ENCODE measurements at regions not wholly inside any gene's neighbourhood (a gene's known extent, or its start where the extent isn't known, plus 50 kb on each side); places are given as distances from the start of the nearest gene placed in this dataset.

GRCh38 chr4:43274376-43274775 lies 381.9 kb downstream of the GRXCR1 start:
- no peak for DNase-seq (ENCODE audit: low read depth in 1 of 2, low spot score in 2 of 2)
- Histone ChIP-seq H3K9me3 (replicated peaks) (no peaks in the 10 kb centered on the region), H3K27me3 (replicated peaks) (no peaks in the 10 kb centered on the region), H3K36me3 (no peaks in the 10 kb centered on the region), H3K4me1 (replicated peaks) (no peaks in the 10 kb centered on the region), H3K27ac (no peak overlapping the region), H3K4me3 (no peak overlapping the region)

- Histone ChIP-seq H3K36me3 (no peaks in the 10 kb centered on the region), H3K27ac (no peak overlapping the region), H3K9me3 (replicated peaks) (no peaks in the 10 kb centered on the region), H3K4me3 (no peak overlapping the region), H3K27me3 (replicated peaks) (no peaks in the 10 kb centered on the region), H3K4me1 (replicated peaks) (no peaks in the 10 kb centered on the region)
- DNase-seq (ENCODE audit: low read depth in 1 of 2, low spot score in 2 of 2): no peak
Measured at GRCh38 chr4:43275779-43276178, 383.3 kb downstream of the GRXCR1 start.

- no peaks in the 10 kb centered on the region for H3K4me1 ChIP-seq (replicated peaks)
- no peak for DNase-seq (ENCODE audit: low read depth in 1 of 2, low spot score in 2 of 2)
- no peak overlapping the region for H3K27ac ChIP-seq
- no peaks in the 10 kb centered on the region for H3K36me3 ChIP-seq
- no peaks in the 10 kb centered on the region for H3K9me3 ChIP-seq (replicated peaks)
- no peaks in the 10 kb centered on the region for H3K27me3 ChIP-seq (replicated peaks)
- H3K4me3 ChIP-seq: no peak overlapping the region
Measured at GRCh38 chr4:43276321-43276720, 383.8 kb downstream of the GRXCR1 start.

DNA sequence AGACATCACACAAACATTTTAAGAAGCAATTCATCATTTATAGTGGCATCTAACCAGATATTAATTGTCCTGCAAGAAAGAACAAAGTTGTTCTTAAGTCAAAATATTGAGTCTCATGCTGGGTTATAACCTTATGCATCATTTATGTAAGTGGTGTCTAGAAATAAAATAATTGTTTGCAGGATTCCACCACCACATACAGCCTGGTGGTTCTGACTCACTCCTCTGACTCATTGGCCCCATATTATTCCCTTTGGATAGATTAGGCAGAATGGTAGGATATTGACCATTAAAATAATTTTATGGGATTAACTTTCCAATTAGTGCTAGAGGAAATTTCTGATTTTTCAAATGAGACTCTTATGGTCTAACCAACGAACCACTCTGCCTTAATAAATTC lies 384.5 kb downstream of the GRXCR1 start:
- no peak for DNase-seq (ENCODE audit: low read depth in 1 of 2, low spot score in 2 of 2)
- Histone ChIP-seq H3K27ac (no peak overlapping the region), H3K27me3 (replicated peaks) (no peaks in the 10 kb centered on the region)

DNA sequence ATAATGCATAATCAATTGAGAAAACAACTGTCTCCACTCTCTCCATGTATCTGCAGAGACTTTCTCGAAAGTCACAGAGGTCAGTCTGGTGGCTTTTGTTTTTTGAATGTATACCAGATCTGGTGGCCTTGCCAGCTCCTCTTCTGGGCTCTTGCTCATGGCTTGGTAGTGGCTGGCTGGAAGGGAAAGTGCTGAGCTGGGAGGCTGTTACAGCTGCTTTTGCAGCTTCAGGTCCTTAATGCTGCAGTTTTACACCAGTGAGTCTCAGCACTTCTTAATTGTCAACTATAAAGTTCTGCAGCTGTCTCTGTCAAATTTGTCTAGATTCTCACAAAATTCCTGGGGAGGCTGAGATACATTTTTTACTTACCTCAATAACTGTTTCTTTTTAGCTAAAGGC lies 390.0 kb downstream of the GRXCR1 start:
- H3K36me3 ChIP-seq: no peaks in the 10 kb centered on the region
- no peak overlapping the region for H3K4me3 ChIP-seq
- no peaks in the 10 kb centered on the region for H3K9me3 ChIP-seq (replicated peaks)
- no peaks in the 10 kb centered on the region for H3K4me1 ChIP-seq (replicated peaks)
- DNase-seq (ENCODE audit: low read depth in 1 of 2, low spot score in 2 of 2): no peak
- H3K27ac ChIP-seq: no peak overlapping the region
- no peaks in the 10 kb centered on the region for H3K27me3 ChIP-seq (replicated peaks)

More for the DNA sequence above, 384.5 kb downstream of the GRXCR1 start:
- H3K9me3 ChIP-seq (replicated peaks): no peaks in the 10 kb centered on the region
- no peak overlapping the region for H3K4me3 ChIP-seq
- H3K4me1 ChIP-seq (replicated peaks): no peaks in the 10 kb centered on the region
- H3K36me3 ChIP-seq: no peaks in the 10 kb centered on the region

DNA sequence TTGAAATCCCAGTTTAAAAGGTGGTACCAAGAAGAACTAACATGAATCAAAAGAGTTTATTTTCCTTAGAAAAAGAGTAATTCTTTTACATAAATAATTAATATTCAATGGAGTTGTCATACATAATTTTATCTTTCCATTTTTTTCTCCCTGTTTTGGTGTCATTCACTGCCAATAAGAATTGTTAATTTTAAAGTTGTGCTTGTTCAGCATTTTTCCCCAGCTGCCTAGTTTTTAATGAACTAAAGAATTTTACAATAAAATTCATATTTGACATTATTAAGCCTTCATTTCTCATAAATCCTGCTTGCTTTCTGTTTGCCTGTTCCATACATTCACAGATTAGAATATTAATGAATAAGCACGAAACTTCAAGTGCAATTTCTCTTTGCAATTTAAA lies 393.6 kb downstream of the GRXCR1 start:
- H3K4me3 ChIP-seq: no peak overlapping the region
- H3K27me3 ChIP-seq (replicated peaks): no peaks in the 10 kb centered on the region
- DNase-seq (ENCODE audit: low read depth in 1 of 2, low spot score in 2 of 2): no peak
- no peak overlapping the region for H3K27ac ChIP-seq
- no peaks in the 10 kb centered on the region for H3K36me3 ChIP-seq
- no peaks in the 10 kb centered on the region for H3K4me1 ChIP-seq (replicated peaks)
- H3K9me3 ChIP-seq (replicated peaks): no peaks in the 10 kb centered on the region

- Histone ChIP-seq H3K27ac (no peak overlapping the region), H3K27me3 (replicated peaks) (no peaks in the 10 kb centered on the region), H3K4me3 (no peak overlapping the region), H3K36me3 (no peaks in the 10 kb centered on the region), H3K9me3 (replicated peaks) (no peaks in the 10 kb centered on the region), H3K4me1 (replicated peaks) (no peaks in the 10 kb centered on the region)
- DNase-seq (ENCODE audit: low read depth in 1 of 2, low spot score in 2 of 2): no peak
Measured at GRCh38 chr4:43296946-43297528, 404.5 kb downstream of the GRXCR1 start.

DNA sequence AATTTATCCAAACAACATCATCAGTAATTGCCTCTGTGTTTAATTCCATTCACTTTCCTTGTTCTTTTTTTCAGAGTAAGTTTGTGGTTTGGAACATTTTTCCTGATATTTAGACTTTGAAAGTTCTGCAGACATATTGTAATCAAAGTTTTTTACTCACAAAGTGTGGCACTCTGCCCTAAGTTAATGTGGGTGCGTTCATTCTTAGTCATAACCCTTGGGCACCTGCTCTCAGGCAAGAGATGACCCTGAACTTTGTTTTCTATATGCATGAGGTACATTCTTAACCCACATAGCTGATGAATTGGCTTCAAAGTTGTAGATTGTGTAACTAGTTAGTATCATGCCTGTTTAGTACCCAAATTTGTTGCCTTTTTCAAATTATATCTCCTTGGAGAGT lies 424.3 kb downstream of the GRXCR1 start:
- no peak for DNase-seq (ENCODE audit: low read depth in 1 of 2, low spot score in 2 of 2)
- Histone ChIP-seq H3K36me3 (no peaks in the 10 kb centered on the region), H3K4me3 (no peak overlapping the region), H3K9me3 (replicated peaks) (no peaks in the 10 kb centered on the region), H3K27ac (no peak overlapping the region), H3K4me1 (replicated peaks) (no peaks in the 10 kb centered on the region), H3K27me3 (replicated peaks) (no peaks in the 10 kb centered on the region)

GRCh38 chr4:43325220-43325967 lies 432.9 kb downstream of the GRXCR1 start:
- Histone ChIP-seq H3K4me1 (replicated peaks) (no peaks in the 10 kb centered on the region), H3K4me3 (no peak overlapping the region), H3K36me3 (no peaks in the 10 kb centered on the region), H3K9me3 (replicated peaks) (no peaks in the 10 kb centered on the region), H3K27me3 (replicated peaks) (no peaks in the 10 kb centered on the region), H3K27ac (no peak overlapping the region)
- no peak for DNase-seq (ENCODE audit: low read depth in 1 of 2, low spot score in 2 of 2)

- Histone ChIP-seq H3K4me3 (no peak overlapping the region), H3K27ac (no peak overlapping the region), H3K4me1 (replicated peaks) (no peaks in the 10 kb centered on the region), H3K36me3 (no peaks in the 10 kb centered on the region), H3K27me3 (replicated peaks) (no peaks in the 10 kb centered on the region), H3K9me3 (replicated peaks) (no peaks in the 10 kb centered on the region)
- no peak for DNase-seq (ENCODE audit: low read depth in 1 of 2, low spot score in 2 of 2)
Measured at GRCh38 chr4:43330288-43330687, 437.8 kb downstream of the GRXCR1 start.

DNA sequence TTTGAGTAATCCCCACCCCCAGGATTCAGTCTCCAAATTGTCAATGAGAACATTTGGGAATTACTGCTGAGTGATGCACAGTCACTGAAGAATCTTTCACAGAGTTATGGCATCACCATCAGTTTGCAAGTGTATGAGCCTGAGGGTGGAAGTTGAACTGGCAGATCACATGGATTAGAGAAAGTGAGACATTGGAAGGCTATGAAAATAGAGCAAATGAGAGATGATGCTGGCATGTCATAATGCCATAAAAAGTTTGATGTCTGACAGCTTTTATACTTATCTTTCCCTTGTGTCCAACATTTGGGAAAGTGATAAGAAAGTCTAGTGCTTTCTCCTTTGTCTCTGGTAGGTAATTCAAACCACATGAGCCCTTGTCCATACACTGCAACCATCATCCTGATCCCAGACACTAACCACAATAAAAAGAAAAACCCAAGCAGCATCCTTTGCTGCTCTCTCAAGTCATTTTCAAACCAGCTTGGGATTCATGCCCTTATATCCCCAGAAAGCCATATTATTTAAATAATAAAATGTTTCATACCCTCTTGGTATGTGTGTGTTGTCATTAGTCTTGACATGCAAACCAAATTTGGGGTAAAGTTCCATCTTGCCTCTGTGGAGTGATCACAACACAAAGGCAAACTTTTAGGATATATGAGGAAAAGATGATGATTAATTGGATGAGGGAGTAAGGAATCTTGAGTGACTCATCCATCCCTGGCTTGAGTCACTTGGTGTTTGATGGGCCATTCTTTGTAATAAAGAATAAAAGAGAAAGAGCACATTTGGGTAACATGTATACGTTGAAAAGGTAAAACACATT lies 438.9 kb downstream of the GRXCR1 start:
- Histone ChIP-seq H3K4me3 (no peak overlapping the region), H3K4me1 (replicated peaks) (no peaks in the 10 kb centered on the region), H3K9me3 (replicated peaks) (no peaks in the 10 kb centered on the region), H3K36me3 (no peaks in the 10 kb centered on the region), H3K27me3 (replicated peaks) (no peaks in the 10 kb centered on the region), H3K27ac (no peak overlapping the region)
- DNase-seq (ENCODE audit: low read depth in 1 of 2, low spot score in 2 of 2): no peak

DNA sequence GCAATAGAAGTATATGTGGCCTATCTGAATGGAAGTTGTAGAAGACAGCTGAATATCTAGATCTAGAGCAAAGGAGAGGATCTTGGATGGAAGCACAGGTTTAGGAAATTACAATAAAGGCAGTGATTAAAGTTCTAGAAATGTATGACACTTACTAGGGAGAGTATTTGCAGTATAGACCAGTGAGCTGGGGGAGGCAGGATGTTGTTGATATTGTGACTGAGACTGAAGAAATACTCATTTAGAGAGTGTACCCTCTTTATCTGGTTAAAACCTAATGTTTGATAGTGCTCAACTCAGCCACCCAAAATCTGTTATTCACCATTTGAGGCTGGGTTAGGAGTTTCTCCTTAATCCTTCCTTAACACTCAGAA lies 439.5 kb downstream of the GRXCR1 start:
- no peak for DNase-seq (ENCODE audit: low read depth in 1 of 2, low spot score in 2 of 2)
- no peaks in the 10 kb centered on the region for H3K9me3 ChIP-seq (replicated peaks)
- H3K36me3 ChIP-seq: no peaks in the 10 kb centered on the region
- no peak overlapping the region for H3K4me3 ChIP-seq
- no peaks in the 10 kb centered on the region for H3K27me3 ChIP-seq (replicated peaks)
- H3K4me1 ChIP-seq (replicated peaks): no peaks in the 10 kb centered on the region
- no peak overlapping the region for H3K27ac ChIP-seq

DNA sequence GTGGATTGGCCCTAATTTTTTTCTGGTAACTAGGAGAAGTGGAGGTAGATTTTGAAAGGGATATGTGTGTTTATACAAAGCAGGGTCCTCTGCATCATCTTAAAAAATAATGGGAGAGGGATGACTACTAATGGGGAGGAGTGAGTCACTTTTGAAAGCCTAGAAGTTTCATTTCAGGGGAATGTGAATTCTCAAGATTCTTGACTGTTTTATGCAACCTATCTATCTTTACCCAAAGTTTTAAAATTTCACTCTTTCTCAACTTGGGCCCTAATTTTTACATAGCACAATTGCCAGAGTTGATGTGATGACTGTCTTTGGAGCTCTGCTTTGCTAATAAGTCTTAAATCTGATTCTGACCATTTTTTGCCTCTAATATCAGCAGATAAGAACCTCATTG lies 445.2 kb downstream of the GRXCR1 start:
- DNase-seq (ENCODE audit: low read depth in 1 of 2, low spot score in 2 of 2): no peak
- Histone ChIP-seq H3K9me3 (replicated peaks) (no peaks in the 10 kb centered on the region), H3K36me3 (no peaks in the 10 kb centered on the region), H3K27ac (no peak overlapping the region), H3K4me3 (no peak overlapping the region), H3K27me3 (replicated peaks) (no peaks in the 10 kb centered on the region), H3K4me1 (replicated peaks) (no peaks in the 10 kb centered on the region)

GRCh38 chr4:43339435-43339834 lies 446.9 kb downstream of the GRXCR1 start:
- no peaks in the 10 kb centered on the region for H3K36me3 ChIP-seq
- H3K4me3 ChIP-seq: no peak overlapping the region
- DNase-seq (ENCODE audit: low read depth in 1 of 2, low spot score in 2 of 2): no peak
- no peak overlapping the region for H3K27ac ChIP-seq
- no peaks in the 10 kb centered on the region for H3K9me3 ChIP-seq (replicated peaks)
- no peaks in the 10 kb centered on the region for H3K27me3 ChIP-seq (replicated peaks)
- H3K4me1 ChIP-seq (replicated peaks): no peaks in the 10 kb centered on the region

All from SJSA1 (cell line).